Esophagus muscularis mucosa (tissue), 3 donors: ENCODE measurements at regions not wholly inside any gene's neighbourhood (a gene's known extent, or its start where the extent isn't known, plus 50 kb on each side); places are given as distances from the start of the nearest gene placed in this dataset.

ENCODE experiments used
- CTCF ChIP-seq, 3 experiments: fragments of 200-600 bp in 2 of 3; fragments of 450-650 bp in 1 of 3; sonication (generic) in 2 of 3; IDR thresholded peaks; one replicate each; pipeline ENCODE4 v1.5.1; 2017 to 2019; ENCODE audit warnings: antibody characterized with exemption in 3 of 3, mild to moderate bottlenecking in 2 of 3, moderate library complexity in 1 of 3
- POLR2A ChIP-seq: fragments of 450-650 bp; IDR thresholded peaks from one replicate; pipeline ENCODE4 v1.6.1; 2017; ENCODE audit warnings: antibody characterized with exemption, moderate library complexity, mild to moderate bottlenecking, low read depth
- POLR2AphosphoS5 ChIP-seq, 2 donors: sonication (generic); formaldehyde crosslinking; IDR thresholded peaks; one replicate each; pipeline ENCODE4 v1.6.1; 2017; ENCODE audit warnings: antibody characterized with exemption in 2 of 2

- TF ChIP-seq CTCF (IDR thresholded peaks at IDR 0.05) = no peak
- TF ChIP-seq POLR2A = no peak
- no peak for TF ChIP-seq POLR2AphosphoS5 (IDR thresholded peaks at IDR 0.05)
These were observed 189.9 kb upstream of the PIEZO2 start for GRCh38 chr18:11339188-11339775.
